ENCODE measurements at regions not wholly inside any gene's neighbourhood (a gene's known extent, or its start where the extent isn't known, plus 50 kb on each side); places are given as distances from the start of the nearest gene placed in this dataset.

DNA sequence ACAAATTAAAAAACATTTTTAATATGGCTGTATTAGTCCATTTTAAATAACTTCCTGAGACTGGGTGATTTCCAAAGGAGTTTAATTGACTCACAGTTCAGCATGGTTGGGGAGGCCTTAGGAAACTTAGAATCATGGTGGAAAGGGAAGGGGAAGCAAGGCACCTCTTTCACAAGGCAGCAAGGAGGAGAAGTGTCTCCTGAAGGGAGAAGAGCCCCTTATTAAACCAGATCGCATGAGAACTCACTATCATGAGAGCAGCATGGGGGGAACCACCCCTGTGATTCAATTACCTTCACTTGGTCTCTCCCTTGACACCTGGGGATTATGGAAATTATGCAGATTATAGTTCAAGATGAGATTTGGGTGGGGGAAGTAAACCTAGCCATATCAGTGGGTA lies 488.6 kb downstream of the ETS1 start:
- TF ChIP-seq, protein P1, sequence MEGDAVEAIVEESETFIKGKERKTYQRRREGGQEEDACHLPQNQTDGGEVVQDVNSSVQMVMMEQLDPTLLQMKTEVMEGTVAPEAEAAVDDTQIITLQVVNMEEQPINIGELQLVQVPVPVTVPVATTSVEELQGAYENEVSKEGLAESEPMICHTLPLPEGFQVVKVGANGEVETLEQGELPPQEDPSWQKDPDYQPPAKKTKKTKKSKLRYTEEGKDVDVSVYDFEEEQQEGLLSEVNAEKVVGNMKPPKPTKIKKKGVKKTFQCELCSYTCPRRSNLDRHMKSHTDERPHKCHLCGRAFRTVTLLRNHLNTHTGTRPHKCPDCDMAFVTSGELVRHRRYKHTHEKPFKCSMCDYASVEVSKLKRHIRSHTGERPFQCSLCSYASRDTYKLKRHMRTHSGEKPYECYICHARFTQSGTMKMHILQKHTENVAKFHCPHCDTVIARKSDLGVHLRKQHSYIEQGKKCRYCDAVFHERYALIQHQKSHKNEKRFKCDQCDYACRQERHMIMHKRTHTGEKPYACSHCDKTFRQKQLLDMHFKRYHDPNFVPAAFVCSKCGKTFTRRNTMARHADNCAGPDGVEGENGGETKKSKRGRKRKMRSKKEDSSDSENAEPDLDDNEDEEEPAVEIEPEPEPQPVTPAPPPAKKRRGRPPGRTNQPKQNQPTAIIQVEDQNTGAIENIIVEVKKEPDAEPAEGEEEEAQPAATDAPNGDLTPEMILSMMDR (IDR thresholded peaks at IDR 0.05): no peak
- DNase-seq: no peak
- Histone ChIP-seq H3K36me3 (no peaks in the 10 kb centered on the region), H3K4me1 (no peaks in the 10 kb centered on the region), H3K27me3 (no peaks in the 10 kb centered on the region), H3K27ac (no peak overlapping the region), H3K9me3 (no peaks in the 10 kb centered on the region), H3K4me3 (no peak overlapping the region)
- intact Hi-C loops (cut with DNase I): no loop called here
- ATAC-seq: peak; percentile 33

DNA sequence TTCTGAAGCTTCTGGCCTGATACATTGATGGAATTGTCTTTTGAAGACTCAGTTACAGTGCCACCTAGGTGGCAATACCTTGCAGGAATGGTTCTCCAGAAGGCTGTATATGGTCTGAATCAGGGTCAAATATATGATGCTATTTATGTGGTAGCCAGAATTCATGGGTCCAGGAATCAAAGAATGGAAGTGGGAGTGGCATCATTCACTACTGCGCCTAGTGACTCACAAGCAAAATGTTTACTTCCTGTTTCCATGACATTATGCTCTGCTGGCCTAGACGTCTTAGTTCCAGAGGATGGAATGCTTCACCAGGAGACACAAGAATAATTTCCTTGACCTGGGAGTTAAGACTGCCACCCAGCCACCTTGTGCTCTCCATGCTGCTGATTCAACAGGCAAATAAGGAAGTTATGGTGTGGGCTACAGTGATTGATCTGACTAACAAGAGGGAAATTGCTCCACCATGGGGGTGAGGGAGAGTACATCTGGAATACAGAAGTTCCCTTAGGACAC lies 491.8 kb downstream of the ETS1 start:
- H3K27ac ChIP-seq: no peak overlapping the region

DNA sequence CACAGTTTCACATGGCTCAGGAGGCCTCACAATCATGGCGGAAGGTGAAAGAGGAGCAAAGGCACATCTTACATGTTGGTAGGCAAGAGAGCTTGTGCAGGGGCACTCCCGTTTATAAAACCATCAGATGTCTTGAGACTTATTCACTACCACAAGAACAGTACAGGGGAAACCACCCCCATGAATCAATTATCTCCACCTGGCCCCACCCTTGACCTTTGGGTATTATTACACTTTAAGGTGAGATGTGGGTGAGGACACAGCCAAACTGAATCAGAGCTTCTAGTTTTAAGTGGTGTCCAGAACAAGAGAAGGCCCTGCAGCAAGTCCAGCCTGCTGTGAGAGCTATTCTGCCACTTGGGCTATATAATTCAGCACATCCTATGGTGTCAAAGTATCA lies 493.7 kb downstream of the ETS1 start:
- H3K27ac ChIP-seq: no peak overlapping the region
- H3K4me1 ChIP-seq: no peaks in the 10 kb centered on the region
- DNase-seq: no peak
- H3K9me3 ChIP-seq: no peaks in the 10 kb centered on the region
- no peak overlapping the region for H3K4me3 ChIP-seq
- H3K27me3 ChIP-seq: no peaks in the 10 kb centered on the region
- TF ChIP-seq, protein P1 (IDR thresholded peaks at IDR 0.05): no peak
- intact Hi-C loops (cut with DNase I): no loop called here
- no peak for ATAC-seq
- H3K36me3 ChIP-seq: no peaks in the 10 kb centered on the region

More for the DNA sequence above, 491.8 kb downstream of the ETS1 start:
- TF ChIP-seq, protein P1 (IDR thresholded peaks at IDR 0.05): no peak
- H3K9me3 ChIP-seq: no peaks in the 10 kb centered on the region
- ATAC-seq: peak; percentile 69
- no peaks in the 10 kb centered on the region for H3K4me1 ChIP-seq
- no peaks in the 10 kb centered on the region for H3K36me3 ChIP-seq
- H3K27me3 ChIP-seq: no peaks in the 10 kb centered on the region
- no peak for DNase-seq
- intact Hi-C loops (cut with DNase I): no loop called here
- H3K4me3 ChIP-seq: no peak overlapping the region

DNA sequence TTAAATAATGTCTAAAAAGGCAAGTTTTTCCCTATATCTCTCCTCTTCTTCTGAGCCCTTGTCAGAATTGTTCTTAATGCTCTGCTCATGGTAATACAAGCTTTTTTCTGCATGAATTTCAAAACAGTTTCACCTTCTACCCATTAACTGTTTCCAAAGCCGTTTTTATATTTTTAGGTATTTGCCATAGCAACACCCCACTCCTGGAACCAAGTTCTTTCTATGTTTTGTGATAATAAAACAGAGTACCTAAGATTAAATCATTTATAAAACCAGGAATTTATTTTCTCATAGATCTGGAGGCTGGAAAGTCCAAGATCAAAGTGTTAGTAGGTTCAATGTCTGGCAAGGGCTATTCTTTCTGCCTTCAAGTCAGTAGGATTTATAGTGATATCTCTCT lies 497.4 kb downstream of the ETS1 start:
- ATAC-seq: no peak

DNA sequence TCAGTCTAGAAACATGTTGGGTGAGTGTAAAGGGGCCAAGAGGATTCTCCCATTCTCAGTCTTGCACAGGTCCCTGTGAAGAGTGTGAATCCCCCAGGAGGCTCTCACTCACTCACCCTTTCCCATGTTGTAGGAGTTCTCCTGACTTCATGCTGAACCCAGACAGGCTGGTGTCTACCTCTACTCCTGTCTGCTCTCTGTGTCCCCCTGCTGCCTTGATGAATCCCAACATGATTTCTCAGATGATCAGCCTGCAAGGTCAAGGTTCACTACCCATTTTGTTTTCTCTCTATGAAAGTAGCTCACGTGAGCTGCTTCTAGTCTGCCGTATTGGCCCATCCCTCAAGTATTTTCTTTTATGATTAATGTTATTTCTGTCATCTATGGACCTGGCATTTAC lies 500.6 kb downstream of the ETS1 start:
- no peak for DNase-seq
- Histone ChIP-seq H3K4me1 (no peaks in the 10 kb centered on the region), H3K27me3 (no peaks in the 10 kb centered on the region), H3K9me3 (no peaks in the 10 kb centered on the region), H3K4me3 (no peak overlapping the region), H3K36me3 (no peaks in the 10 kb centered on the region), H3K27ac (no peak overlapping the region)
- ATAC-seq: no peak
- intact Hi-C loops (cut with DNase I): no loop called here
- TF ChIP-seq, protein P1 (IDR thresholded peaks at IDR 0.05): no peak

More for the DNA sequence above, 497.4 kb downstream of the ETS1 start:
- DNase-seq: no peak
- no peaks in the 10 kb centered on the region for H3K4me1 ChIP-seq
- H3K9me3 ChIP-seq: no peaks in the 10 kb centered on the region
- H3K27me3 ChIP-seq: no peaks in the 10 kb centered on the region
- intact Hi-C loops (cut with DNase I): no loop called here
- no peak overlapping the region for H3K27ac ChIP-seq
- TF ChIP-seq, protein P1 (IDR thresholded peaks at IDR 0.05): no peak
- no peak overlapping the region for H3K4me3 ChIP-seq
- no peaks in the 10 kb centered on the region for H3K36me3 ChIP-seq

DNA sequence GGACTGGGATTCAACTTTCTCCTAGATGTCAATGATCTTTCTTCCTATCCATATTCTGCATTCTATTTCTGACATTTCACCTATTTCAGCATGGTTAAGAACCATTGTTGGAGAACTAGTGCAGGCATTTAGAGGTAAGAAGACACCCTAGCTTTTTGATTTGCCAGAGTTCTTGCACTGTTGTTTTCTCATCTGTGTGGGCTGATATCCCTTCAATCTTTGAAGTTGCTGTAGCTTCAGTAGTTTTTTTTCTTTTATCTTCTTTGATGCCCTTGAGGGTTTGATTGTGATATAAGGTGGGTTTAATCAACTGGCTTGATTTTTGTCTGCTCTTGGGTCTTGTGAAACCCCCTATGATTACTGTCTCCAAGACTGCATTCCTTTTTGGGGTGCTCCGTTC lies 502.1 kb downstream of the ETS1 start:
- H3K9me3 ChIP-seq: no peaks in the 10 kb centered on the region
- TF ChIP-seq, protein P1 (IDR thresholded peaks at IDR 0.05): no peak
- no peak for ATAC-seq
- H3K4me1 ChIP-seq: no peaks in the 10 kb centered on the region
- H3K27ac ChIP-seq: no peak overlapping the region
- intact Hi-C loops (cut with DNase I): no loop called here
- H3K36me3 ChIP-seq: no peaks in the 10 kb centered on the region
- no peak overlapping the region for H3K4me3 ChIP-seq
- DNase-seq: no peak
- H3K27me3 ChIP-seq: no peaks in the 10 kb centered on the region
